Mucosa of rectum (tissue), 2 donors: ENCODE measurements at regions not wholly inside any gene's neighbourhood (a gene's known extent, or its start where the extent isn't known, plus 50 kb on each side); places are given as distances from the start of the nearest gene placed in this dataset.

ENCODE experiments used
- H3K27ac ChIP-seq, 2 donors: one replicate each; pipeline ENCODE4 v1.7.0; 2013; ENCODE audit warnings: inconsistent platforms in 2 of 2, low read depth in 2 of 2, low read length in 2 of 2
- H3K27me3 ChIP-seq, 2 donors: one replicate each; pipeline ENCODE4 v1.7.0; 2013; ENCODE audit warnings: low read length in 2 of 2; ENCODE audit not compliant: control insufficient read depth in 2 of 2, insufficient read depth in 2 of 2
- H3K36me3 ChIP-seq, 2 donors: one replicate each; pipeline ENCODE4 v1.7.0; 2013; ENCODE audit warnings: low read length in 2 of 2; ENCODE audit not compliant: control insufficient read depth in 2 of 2, insufficient read depth in 2 of 2
- H3K4me1 ChIP-seq, 2 donors: one replicate each; pipeline ENCODE4 v1.7.0; 2013; ENCODE audit warnings: low read length in 2 of 2, mild to moderate bottlenecking in 1 of 2; ENCODE audit not compliant: control insufficient read depth in 2 of 2, insufficient read depth in 2 of 2
- H3K4me3 ChIP-seq, 2 donors: one replicate each; pipeline ENCODE4 v1.7.0; 2013; ENCODE audit warnings: low read length in 2 of 2
- H3K9ac ChIP-seq, 2 donors: one replicate each; pipeline ENCODE4 v1.7.0; 2013; ENCODE audit warnings: low read length in 2 of 2, low read depth in 1 of 2, mild to moderate bottlenecking in 1 of 2
- H3K9me3 ChIP-seq, 2 donors: one replicate each; pipeline ENCODE4 v1.7.0; 2013; ENCODE audit warnings: low read length in 2 of 2; ENCODE audit not compliant: control insufficient read depth in 2 of 2
- donor health status: healthy.
- donor health status: Normal muscosa, but diverticular disease.

GRCh38 chr2:20512061-20512605 lies 65.3 kb downstream of the RHOB start:
- Histone ChIP-seq H3K27ac (no peak overlapping the region), H3K4me1 (no peaks in the 10 kb centered on the region), H3K27me3 (no peaks in the 10 kb centered on the region), H3K9ac (no peak overlapping the region), H3K9me3 (no peaks in the 10 kb centered on the region), H3K4me3 (no peak overlapping the region), H3K36me3 (no peaks in the 10 kb centered on the region)

- no peak overlapping the region for H3K9ac ChIP-seq
- no peaks in the 10 kb centered on the region for H3K36me3 ChIP-seq
- no peaks in the 10 kb centered on the region for H3K27me3 ChIP-seq
- no peaks in the 10 kb centered on the region for H3K9me3 ChIP-seq
- H3K4me3 ChIP-seq = no peak overlapping the region
- no peaks in the 10 kb centered on the region for H3K4me1 ChIP-seq
- H3K27ac ChIP-seq = no peak overlapping the region
Observed at GRCh38 chr2:20513946-20514345, 67.1 kb downstream of the RHOB start.

- no peaks in the 10 kb centered on the region for H3K36me3 ChIP-seq
- H3K27ac ChIP-seq = no peak overlapping the region
- H3K4me3 ChIP-seq = no peak overlapping the region
- no peaks in the 10 kb centered on the region for H3K4me1 ChIP-seq
- no peaks in the 10 kb centered on the region for H3K9me3 ChIP-seq
- no peak overlapping the region for H3K9ac ChIP-seq
- H3K27me3 ChIP-seq = no peaks in the 10 kb centered on the region
Observed at GRCh38 chr2:20514596-20515269, 67.9 kb downstream of the RHOB start.

GRCh38 chr2:20515290-20516220 lies 68.7 kb downstream of the RHOB start:
- Histone ChIP-seq H3K27me3 (no peaks in the 10 kb centered on the region), H3K27ac (no peak overlapping the region), H3K4me3 (no peak overlapping the region), H3K4me1 (no peaks in the 10 kb centered on the region), H3K36me3 (no peaks in the 10 kb centered on the region), H3K9me3 (no peaks in the 10 kb centered on the region), H3K9ac (no peak overlapping the region)

GRCh38 chr2:20516291-20516645 lies 69.4 kb downstream of the RHOB start:
- peak overlapping the region in 1 of 2 donors; percentile 43 for H3K27ac ChIP-seq
- H3K9me3 ChIP-seq = no peaks in the 10 kb centered on the region
- no peaks in the 10 kb centered on the region for H3K36me3 ChIP-seq
- no peak overlapping the region for H3K4me3 ChIP-seq
- H3K4me1 ChIP-seq = no peaks in the 10 kb centered on the region
- H3K27me3 ChIP-seq = no peaks in the 10 kb centered on the region
- no peak overlapping the region for H3K9ac ChIP-seq

- H3K27ac ChIP-seq = peak overlapping the region in 1 of 2 donors; percentile 43
- no peak overlapping the region for H3K9ac ChIP-seq
- H3K4me1 ChIP-seq = no peaks in the 10 kb centered on the region
- no peak overlapping the region for H3K4me3 ChIP-seq
- H3K9me3 ChIP-seq = no peaks in the 10 kb centered on the region
- no peaks in the 10 kb centered on the region for H3K36me3 ChIP-seq
- H3K27me3 ChIP-seq = peaks cover 0 to 3% of the 10 kb centered on the region in 2 donors
Observed at GRCh38 chr2:20516646-20517341, 69.9 kb downstream of the RHOB start.

GRCh38 chr2:20519309-20519708 lies 72.4 kb downstream of the RHOB start:
- H3K27ac ChIP-seq = no peak overlapping the region
- no peaks in the 10 kb centered on the region for H3K4me1 ChIP-seq
- H3K9me3 ChIP-seq = no peaks in the 10 kb centered on the region
- peaks cover 0 to 3% of the 10 kb centered on the region in 2 donors for H3K27me3 ChIP-seq
- no peak overlapping the region for H3K4me3 ChIP-seq
- no peak overlapping the region for H3K9ac ChIP-seq
- no peaks in the 10 kb centered on the region for H3K36me3 ChIP-seq

GRCh38 chr2:20520128-20520527 lies 73.3 kb downstream of the RHOB start:
- Histone ChIP-seq H3K9ac (no peak overlapping the region), H3K36me3 (no peaks in the 10 kb centered on the region), H3K27me3 (peaks cover 0 to 3% of the 10 kb centered on the region in 2 donors), H3K9me3 (no peaks in the 10 kb centered on the region), H3K4me1 (peaks cover 0 to 4% of the 10 kb centered on the region in 2 donors), H3K4me3 (no peak overlapping the region), H3K27ac (no peak overlapping the region)

GRCh38 chr2:20521193-20521592 lies 74.3 kb downstream of the RHOB start:
- Histone ChIP-seq H3K27me3 (peaks cover 0 to 3% of the 10 kb centered on the region in 2 donors), H3K9me3 (no peaks in the 10 kb centered on the region), H3K9ac (no peak overlapping the region), H3K27ac (no peak overlapping the region), H3K4me3 (no peak overlapping the region), H3K36me3 (no peaks in the 10 kb centered on the region), H3K4me1 (peaks cover 0 to 7% of the 10 kb centered on the region in 2 donors)
